ENCODE measurements at regions not wholly inside any gene's neighbourhood (a gene's known extent, or its start where the extent isn't known, plus 50 kb on each side); places are given as distances from the start of the nearest gene placed in this dataset.

- Histone ChIP-seq H3K4me3 (replicated peaks in 1 of 2; ENCODE audit: low read depth in 1 of 2, low read length in 2 of 2) (no peak overlapping the region), H3K79me2 (ENCODE audit: insufficient read depth, low read length) (no peaks in the 10 kb centered on the region), H3K4me2 (ENCODE audit: low read length) (no peak overlapping the region), H3K9me3 (ENCODE audit: control insufficient read depth in 1 of 2, insufficient read depth in 1 of 2, low read depth in 1 of 2, low read length in 2 of 2) (no peaks in the 10 kb centered on the region), H2AFZ (ENCODE audit: low read depth, low read length, poor library complexity, severe bottlenecking) (no peak overlapping the region), H3K36me3 (ENCODE audit: control insufficient read depth in 1 of 2, insufficient read depth in 2 of 2, low read length in 2 of 2) (no peaks in the 10 kb centered on the region), H3K4me1 (ENCODE audit: control insufficient read depth in 1 of 2, insufficient read depth in 2 of 2, low read length in 2 of 2) (no peaks in the 10 kb centered on the region), H3K27ac (ENCODE audit: low read depth, low read length) (no peak overlapping the region), H3K27me3 (ENCODE audit: insufficient read depth, low read length) (no peaks in the 10 kb centered on the region), H4K20me1 (ENCODE audit: insufficient read depth) (no peaks in the 10 kb centered on the region), H3K9me2 (ENCODE audit: insufficient read depth) (no peaks in the 10 kb centered on the region), H3K9ac (ENCODE audit: low read length) (no peak overlapping the region)
- POLR2A ChIA-PET = no interaction called here
- intact Hi-C loops (cut with micrococcal nuclease) = no loop called here
- DNase-seq (ENCODE audit: low read depth, low spot score) = no peak
- BruUV-seq (replicated peaks) = no TSS peak
- RAD21 ChIA-PET (ENCODE audit: low non-redundant PET in 1 of 2, low total read pairs in 2 of 2, uncharacterized antibody in 2 of 2, unreplicated experiment in 2 of 2) = no interaction called here
- CTCF ChIA-PET = no interaction called here
- no peak for TF ChIP-seq YY1 (IDR thresholded peaks at IDR 0.05; ENCODE audit: extremely low read depth, insufficient replicate concordance, low read depth, low read length)
- no peak for TF ChIP-seq ZFX (IDR thresholded peaks at IDR 0.05)
- TF ChIP-seq CEBPB (IDR thresholded peaks at IDR 0.05; ENCODE audit: low read depth) = no peak
- no peak for TF ChIP-seq ATF3 (IDR thresholded peaks at IDR 0.05)
- no peak for ATAC-seq
Observed at GRCh38 chr7:13321316-13321715, 633.9 kb downstream of the ARL4A start.

- no peaks in the 10 kb centered on the region for H4K20me1 ChIP-seq (ENCODE audit: insufficient read depth)
- no peaks in the 10 kb centered on the region for H3K36me3 ChIP-seq (ENCODE audit: control insufficient read depth in 1 of 2, insufficient read depth in 2 of 2, low read length in 2 of 2)
- no TSS peak for BruUV-seq (replicated peaks)
- H3K4me2 ChIP-seq (ENCODE audit: low read length) = no peak overlapping the region
- ChIA-PET RAD21 (ENCODE audit: low non-redundant PET in 1 of 2, low total read pairs in 2 of 2, uncharacterized antibody in 2 of 2, unreplicated experiment in 2 of 2) (no interaction called here), POLR2A (no interaction called here), CTCF (no interaction called here)
- H3K9me2 ChIP-seq (ENCODE audit: insufficient read depth) = no peaks in the 10 kb centered on the region
- DNase-seq (ENCODE audit: low read depth, low spot score) (no peak), ATAC-seq (no peak)
- H2AFZ ChIP-seq (ENCODE audit: low read depth, low read length, poor library complexity, severe bottlenecking) = no peak overlapping the region
- no peak overlapping the region for H3K27ac ChIP-seq (ENCODE audit: low read depth, low read length)
- no peaks in the 10 kb centered on the region for H3K79me2 ChIP-seq (ENCODE audit: insufficient read depth, low read length)
- intact Hi-C loops (cut with micrococcal nuclease) = no loop called here
- H3K4me1 ChIP-seq (ENCODE audit: control insufficient read depth in 1 of 2, insufficient read depth in 2 of 2, low read length in 2 of 2) = no peaks in the 10 kb centered on the region
- no peaks in the 10 kb centered on the region for H3K9me3 ChIP-seq (ENCODE audit: control insufficient read depth in 1 of 2, insufficient read depth in 1 of 2, low read depth in 1 of 2, low read length in 2 of 2)
- no peaks in the 10 kb centered on the region for H3K27me3 ChIP-seq (ENCODE audit: insufficient read depth, low read length)
- no peak overlapping the region for H3K9ac ChIP-seq (ENCODE audit: low read length)
- H3K4me3 ChIP-seq (replicated peaks in 1 of 2; ENCODE audit: low read depth in 1 of 2, low read length in 2 of 2) = no peak overlapping the region
- TF ChIP-seq CBX3 (IDR thresholded peaks at IDR 0.05; ENCODE audit: low read depth) (no peak), POLR2AphosphoS5 (IDR thresholded peaks at IDR 0.05; ENCODE audit: low read depth, low read length) (no peak), EGR1 (IDR thresholded peaks at IDR 0.05; ENCODE audit: low read depth) (no peak), ZFX (IDR thresholded peaks at IDR 0.05) (no peak), REST (IDR thresholded peaks at IDR 0.05; ENCODE audit: low read depth) (no peak), CEBPB (IDR thresholded peaks at IDR 0.05; ENCODE audit: low read depth) (no peak), ATF3 (IDR thresholded peaks at IDR 0.05) (no peak), MAX (IDR thresholded peaks at IDR 0.05) (no peak), YY1 (IDR thresholded peaks at IDR 0.05; ENCODE audit: extremely low read depth, insufficient replicate concordance, low read depth, low read length) (no peak), RAD21 (IDR thresholded peaks at IDR 0.05; ENCODE audit: low read depth) (no peak), SRF (IDR thresholded peaks at IDR 0.05; ENCODE audit: low read depth) (no peak), CTCF (IDR thresholded peaks at IDR 0.05 in 2 of 3, conservative IDR thresholded peaks at IDR 0.05 in 1 of 3; ENCODE audit: borderline replicate concordance in 1 of 3, insufficient read depth in 1 of 3, low read depth in 2 of 3, low read length in 2 of 3) (no peak), JUND (IDR thresholded peaks at IDR 0.05) (no peak), POLR2A (IDR thresholded peaks at IDR 0.05; ENCODE audit: borderline replicate concordance, extremely low read depth, insufficient read depth, insufficient read length) (no peak), EZH2phosphoT487 (IDR thresholded peaks at IDR 0.05; ENCODE audit: borderline replicate concordance) (no peak), ELF1 (IDR thresholded peaks at IDR 0.05; ENCODE audit: borderline replicate concordance, low read depth) (no peak), SP1 (IDR thresholded peaks at IDR 0.05; ENCODE audit: low read depth) (no peak)
Observed at GRCh38 chr7:13322126-13322525, 634.7 kb downstream of the ARL4A start.

Measured in HCT116 (cell line).